RCC 7860 (cell line): ENCODE measurements at regions not wholly inside any gene's neighbourhood (a gene's known extent, or its start where the extent isn't known, plus 50 kb on each side); places are given as distances from the start of the nearest gene placed in this dataset.

Experiments used
- DNase-seq: peaks from one replicate; pipeline ENCODE4 v3.0.0-alpha.2; 2015; ENCODE audit warnings: low spot score
- FAIRE-seq: peaks from 2 replicates; lab custom pipeline; 2012; peaks lifted over from hg19 to GRCh38; lab: Jason Lieb, UNC

GRCh38 chr20:39893003-39893685 lies 795.9 kb downstream of the MAFB start:
- FAIRE-seq (no peak), DNase-seq (peak; percentile 6)

GRCh38 chr20:39890697-39891096 lies 798.3 kb downstream of the MAFB start:
- DNase-seq (no peak), FAIRE-seq (no peak)

GRCh38 chr20:39888310-39888709 lies 800.7 kb downstream of the MAFB start:
- no peak for FAIRE-seq
- DNase-seq = no peak

GRCh38 chr20:39886650-39887190 lies 802.3 kb downstream of the MAFB start:
- FAIRE-seq (no peak), DNase-seq (no peak)

- peak; percentile 70 for DNase-seq
- peak; percentile 48 for FAIRE-seq
Observed at GRCh38 chr20:39885975-39886649, 802.9 kb downstream of the MAFB start.

GRCh38 chr20:39882806-39883205 lies 806.2 kb downstream of the MAFB start:
- FAIRE-seq (no peak), DNase-seq (no peak)

- DNase-seq = peak; percentile 41
- FAIRE-seq = no peak
Observed at GRCh38 chr20:39880890-39881289, 808.1 kb downstream of the MAFB start.

GRCh38 chr20:39879296-39879695 lies 809.7 kb downstream of the MAFB start:
- no peak for FAIRE-seq
- no peak for DNase-seq

- FAIRE-seq (no peak), DNase-seq (no peak)
Observed at GRCh38 chr20:39878809-39879208, 810.2 kb downstream of the MAFB start.

GRCh38 chr20:39878320-39878719 lies 810.7 kb downstream of the MAFB start:
- DNase-seq (no peak), FAIRE-seq (no peak)

- DNase-seq = no peak
- no peak for FAIRE-seq
Observed at GRCh38 chr20:39877788-39878187, 811.2 kb downstream of the MAFB start.

GRCh38 chr20:39876976-39877635 lies 811.9 kb downstream of the MAFB start:
- no peak for DNase-seq

GRCh38 chr20:39875492-39876110 lies 813.4 kb downstream of the MAFB start:
- DNase-seq = no peak
- no peak for FAIRE-seq

More at GRCh38 chr20:39876976-39877635, 811.9 kb downstream of the MAFB start:
- no peak for FAIRE-seq

- FAIRE-seq = peak; percentile 45
Observed at GRCh38 chr20:39874049-39874893, 814.8 kb downstream of the MAFB start.

GRCh38 chr20:39873286-39873685 lies 815.8 kb downstream of the MAFB start:
- FAIRE-seq (no peak), DNase-seq (no peak)

More at GRCh38 chr20:39874049-39874893, 814.8 kb downstream of the MAFB start:
- peak; percentile 80 for DNase-seq

GRCh38 chr20:39871013-39871412 lies 818.0 kb downstream of the MAFB start:
- DNase-seq = no peak
- no peak for FAIRE-seq

GRCh38 chr20:39865446-39865845 lies 823.6 kb downstream of the MAFB start:
- FAIRE-seq (no peak), DNase-seq (no peak)

GRCh38 chr20:39862470-39862891 lies 826.6 kb downstream of the MAFB start:
- no peak for FAIRE-seq
- no peak for DNase-seq

GRCh38 chr20:39861381-39861780 lies 827.7 kb downstream of the MAFB start:
- FAIRE-seq (no peak), DNase-seq (no peak)

- FAIRE-seq (no peak), DNase-seq (no peak)
Observed at GRCh38 chr20:39857835-39858234, 831.2 kb downstream of the MAFB start.
